ENCODE measurements at regions not wholly inside any gene's neighbourhood (a gene's known extent, or its start where the extent isn't known, plus 50 kb on each side); places are given as distances from the start of the nearest gene placed in this dataset.
A peak's percentile ranks its signal among the peaks of the same experiment; 100 is the strongest.
"Not testable (repeated sequence)": the region's sequence is repeated elsewhere in the genome, so short reads cannot be mapped to it uniquely, and the experiment has no call there.

- H3K36me3 ChIP-seq (ENCODE audit: control insufficient read depth in 1 of 2, insufficient read depth in 2 of 2, low read length in 1 of 2): no peaks in the 10 kb centered on the region
- intact Hi-C loops (cut with DNase I): loop anchor here in 1 of 2 donors (10.0 kb wide), 1 partner anchor 181 kb away; no protein-coding TSS in a partner anchor
- ATAC-seq (ENCODE audit: low FRiP score) (no peak), DNase-seq (no peak)
- H3K4me3 ChIP-seq (ENCODE audit: low read length in 2 of 2): no peak overlapping the region
- H3K27me3 ChIP-seq (ENCODE audit: control insufficient read depth in 1 of 2, insufficient read depth in 2 of 2, low read length in 1 of 2): no peaks in the 10 kb centered on the region
- peaks cover 3 to 6% of the 10 kb centered on the region in 2 donors for H3K4me1 ChIP-seq (ENCODE audit: control insufficient read depth in 1 of 2, insufficient read depth in 2 of 2, low read length in 2 of 2)
- peak overlapping the region in 1 of 2 donors; percentile 73 for H3K27ac ChIP-seq (ENCODE audit: low read depth in 1 of 2, low read length in 2 of 2)
- H3K9me3 ChIP-seq (ENCODE audit: control insufficient read depth, low read length): no peaks in the 10 kb centered on the region
- 41 to 44% methylated on average over 2 of the region's 2 CpGs for WGBS, 2 donors
These were observed 303.1 kb downstream of the CTH start for GRCh38 chr1:70714149-70714548.

DNA sequence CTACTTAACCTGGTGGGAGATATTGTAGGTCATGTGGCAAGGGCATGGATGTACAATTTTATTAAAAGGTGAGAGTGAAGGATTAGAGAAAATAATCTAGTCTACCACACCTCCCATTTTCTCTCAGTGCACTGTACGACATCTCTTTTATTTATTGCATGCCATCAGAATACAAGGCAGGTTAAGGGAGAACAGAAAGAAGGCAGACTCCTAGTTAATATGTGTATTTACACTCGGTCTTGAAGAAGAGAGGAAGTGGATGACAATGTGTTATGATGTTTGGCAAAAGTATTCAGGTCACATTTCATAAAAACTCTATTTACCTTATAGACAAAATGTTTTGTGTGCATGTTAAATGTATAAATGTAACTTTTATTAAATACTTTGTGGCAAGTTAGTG, 306.1 kb downstream of the CTH start:
- Histone ChIP-seq H3K9me3 (ENCODE audit: control insufficient read depth, low read length) (no peaks in the 10 kb centered on the region), H3K4me3 (ENCODE audit: low read length in 2 of 2) (no peak overlapping the region), H3K4me1 (ENCODE audit: control insufficient read depth in 1 of 2, insufficient read depth in 2 of 2, low read length in 2 of 2) (peaks cover 3 to 12% of the 10 kb centered on the region in 2 donors), H3K36me3 (ENCODE audit: control insufficient read depth in 1 of 2, insufficient read depth in 2 of 2, low read length in 1 of 2) (no peaks in the 10 kb centered on the region), H3K27me3 (ENCODE audit: control insufficient read depth in 1 of 2, insufficient read depth in 2 of 2, low read length in 1 of 2) (no peaks in the 10 kb centered on the region), H3K27ac (ENCODE audit: low read depth in 1 of 2, low read length in 2 of 2) (peak overlapping the region in 1 of 2 donors; percentile 28)
- intact Hi-C loops (cut with DNase I): loop anchor here in 1 of 2 donors (10.0 kb wide), 1 partner anchor 178 kb away; no protein-coding TSS in a partner anchor
- DNase-seq (no peak), ATAC-seq (ENCODE audit: low FRiP score) (no peak)
- WGBS, 2 donors: 53 to 67% methylated on average over 2 of the region's 2 CpGs

DNA sequence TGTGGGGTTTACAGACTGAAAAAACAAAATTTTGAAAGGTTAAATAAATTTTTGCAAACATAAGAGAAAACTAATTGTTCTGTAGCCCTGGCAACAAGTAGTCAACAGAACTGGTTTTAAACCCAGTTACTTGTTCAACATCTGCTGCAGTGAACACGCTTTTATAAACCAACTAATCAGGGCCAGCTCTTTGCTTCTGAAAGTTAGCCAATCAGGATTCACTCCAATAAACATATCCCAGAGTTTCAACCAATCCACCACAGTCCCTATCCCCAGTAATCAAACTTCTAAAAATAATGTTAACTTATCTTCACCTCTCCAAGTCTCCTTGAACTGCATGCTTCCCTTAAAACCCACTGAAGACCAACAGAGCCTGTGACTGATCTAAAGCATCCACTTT, 306.6 kb downstream of the CTH start:
- Histone ChIP-seq H3K4me3 (ENCODE audit: low read length in 2 of 2) (no peak overlapping the region), H3K9me3 (ENCODE audit: control insufficient read depth, low read length) (no peaks in the 10 kb centered on the region), H3K4me1 (ENCODE audit: control insufficient read depth in 1 of 2, insufficient read depth in 2 of 2, low read length in 2 of 2) (peaks cover 3 to 12% of the 10 kb centered on the region in 2 donors), H3K36me3 (ENCODE audit: control insufficient read depth in 1 of 2, insufficient read depth in 2 of 2, low read length in 1 of 2) (no peaks in the 10 kb centered on the region), H3K27ac (ENCODE audit: low read depth in 1 of 2, low read length in 2 of 2) (peak overlapping the region; percentile 43 to 54), H3K27me3 (ENCODE audit: control insufficient read depth in 1 of 2, insufficient read depth in 2 of 2, low read length in 1 of 2) (no peaks in the 10 kb centered on the region)
- intact Hi-C loops (cut with DNase I): loop anchor here in 1 of 2 donors (10.0 kb wide), 1 partner anchor 177 kb away; no protein-coding TSS in a partner anchor
- ATAC-seq (ENCODE audit: low FRiP score): no peak
- no peak for DNase-seq
- 0 to 12% methylated on average over 1 of the region's 1 CpG for WGBS, 2 donors

DNA sequence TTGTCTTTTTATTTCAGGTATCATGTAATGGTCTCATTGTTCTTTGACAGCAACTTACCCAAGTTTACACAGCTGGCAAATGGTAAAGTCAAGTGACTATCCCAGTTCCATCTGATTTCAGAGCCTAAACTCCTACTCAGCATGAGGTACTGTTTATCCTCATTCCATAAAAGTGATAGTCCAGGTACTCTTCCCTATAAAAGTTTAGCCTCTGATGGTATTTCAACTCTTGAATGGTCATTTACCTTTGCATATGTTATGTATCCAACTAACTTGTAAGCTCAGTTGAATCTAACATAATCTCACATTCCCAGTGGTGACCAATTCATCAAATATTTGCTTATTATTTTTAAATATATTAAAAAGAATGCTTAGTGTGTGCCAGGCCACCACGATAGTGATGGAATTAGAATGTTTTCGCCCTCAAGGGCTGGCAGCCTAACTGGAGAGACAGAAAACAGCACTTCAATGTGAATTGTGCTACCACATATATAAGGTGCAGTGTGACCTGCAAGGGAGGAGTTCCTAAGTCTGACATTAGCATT, 307.1 kb downstream of the CTH start:
- DNase-seq (no peak), ATAC-seq (ENCODE audit: low FRiP score) (no peak)
- H3K27ac ChIP-seq (ENCODE audit: low read depth in 1 of 2, low read length in 2 of 2): peak overlapping the region; percentile 43 to 54
- H3K36me3 ChIP-seq (ENCODE audit: control insufficient read depth in 1 of 2, insufficient read depth in 2 of 2, low read length in 1 of 2): no peaks in the 10 kb centered on the region
- H3K4me1 ChIP-seq (ENCODE audit: control insufficient read depth in 1 of 2, insufficient read depth in 2 of 2, low read length in 2 of 2): peaks cover 3 to 12% of the 10 kb centered on the region in 2 donors
- H3K27me3 ChIP-seq (ENCODE audit: control insufficient read depth in 1 of 2, insufficient read depth in 2 of 2, low read length in 1 of 2): no peaks in the 10 kb centered on the region
- intact Hi-C loops (cut with DNase I): loop anchor here in 1 of 2 donors (10.0 kb wide), 1 partner anchor 177 kb away; no protein-coding TSS in a partner anchor
- no peak overlapping the region for H3K4me3 ChIP-seq (ENCODE audit: low read length in 2 of 2)
- WGBS, 2 donors: 1 to 3% methylated on average over 2 of the region's 2 CpGs
- no peaks in the 10 kb centered on the region for H3K9me3 ChIP-seq (ENCODE audit: control insufficient read depth, low read length)

- ATAC-seq (ENCODE audit: low FRiP score): no peak
These were observed 308.1 kb downstream of the CTH start for GRCh38 chr1:70719154-70719553.

GRCh38 chr1:70720109-70720508, 309.0 kb downstream of the CTH start:
- Histone ChIP-seq H3K4me3 (ENCODE audit: low read length in 2 of 2) (no peak overlapping the region), H3K4me1 (ENCODE audit: control insufficient read depth in 1 of 2, insufficient read depth in 2 of 2, low read length in 2 of 2) (peaks cover 3 to 12% of the 10 kb centered on the region in 2 donors), H3K36me3 (ENCODE audit: control insufficient read depth in 1 of 2, insufficient read depth in 2 of 2, low read length in 1 of 2) (no peaks in the 10 kb centered on the region), H3K9me3 (ENCODE audit: control insufficient read depth, low read length) (no peaks in the 10 kb centered on the region), H3K27ac (ENCODE audit: low read depth in 1 of 2, low read length in 2 of 2) (no peak overlapping the region), H3K27me3 (ENCODE audit: control insufficient read depth in 1 of 2, insufficient read depth in 2 of 2, low read length in 1 of 2) (no peaks in the 10 kb centered on the region)
- ATAC-seq (ENCODE audit: low FRiP score): no peak
- intact Hi-C loops (cut with DNase I): no loop called here
- DNase-seq: no peak
- WGBS, 2 donors: 42 to 53% methylated on average over 1 of the region's 1 CpG

More at GRCh38 chr1:70719154-70719553, 308.1 kb downstream of the CTH start:
- peak overlapping the region in 1 of 2 donors; percentile 6 for H3K27ac ChIP-seq (ENCODE audit: low read depth in 1 of 2, low read length in 2 of 2)
- peaks cover 3 to 12% of the 10 kb centered on the region in 2 donors for H3K4me1 ChIP-seq (ENCODE audit: control insufficient read depth in 1 of 2, insufficient read depth in 2 of 2, low read length in 2 of 2)
- intact Hi-C loops (cut with DNase I): loop anchor here in 1 of 2 donors (10.0 kb wide), 1 partner anchor 176 kb away; no protein-coding TSS in a partner anchor
- no peak overlapping the region for H3K4me3 ChIP-seq (ENCODE audit: low read length in 2 of 2)
- WGBS, 2 donors: 2% methylated on average over 2 of the region's 2 CpGs
- H3K27me3 ChIP-seq (ENCODE audit: control insufficient read depth in 1 of 2, insufficient read depth in 2 of 2, low read length in 1 of 2): no peaks in the 10 kb centered on the region
- H3K36me3 ChIP-seq (ENCODE audit: control insufficient read depth in 1 of 2, insufficient read depth in 2 of 2, low read length in 1 of 2): no peaks in the 10 kb centered on the region
- DNase-seq: no peak
- H3K9me3 ChIP-seq (ENCODE audit: control insufficient read depth, low read length): no peaks in the 10 kb centered on the region

- no peak for DNase-seq
- H3K4me1 ChIP-seq (ENCODE audit: control insufficient read depth in 1 of 2, insufficient read depth in 2 of 2, low read length in 2 of 2): peaks cover 3 to 12% of the 10 kb centered on the region in 2 donors
- H3K36me3 ChIP-seq (ENCODE audit: control insufficient read depth in 1 of 2, insufficient read depth in 2 of 2, low read length in 1 of 2): no peaks in the 10 kb centered on the region
- intact Hi-C loops (cut with DNase I): no loop called here
- H3K4me3 ChIP-seq (ENCODE audit: low read length in 2 of 2): no peak overlapping the region
- no peaks in the 10 kb centered on the region for H3K9me3 ChIP-seq (ENCODE audit: control insufficient read depth, low read length)
- ATAC-seq (ENCODE audit: low FRiP score): no peak
- no peaks in the 10 kb centered on the region for H3K27me3 ChIP-seq (ENCODE audit: control insufficient read depth in 1 of 2, insufficient read depth in 2 of 2, low read length in 1 of 2)
- H3K27ac ChIP-seq (ENCODE audit: low read depth in 1 of 2, low read length in 2 of 2): no peak overlapping the region
- WGBS, 2 donors: 70 to 81% methylated on average over 1 of the region's 1 CpG
These were observed 309.5 kb downstream of the CTH start for GRCh38 chr1:70720521-70720920.

DNA sequence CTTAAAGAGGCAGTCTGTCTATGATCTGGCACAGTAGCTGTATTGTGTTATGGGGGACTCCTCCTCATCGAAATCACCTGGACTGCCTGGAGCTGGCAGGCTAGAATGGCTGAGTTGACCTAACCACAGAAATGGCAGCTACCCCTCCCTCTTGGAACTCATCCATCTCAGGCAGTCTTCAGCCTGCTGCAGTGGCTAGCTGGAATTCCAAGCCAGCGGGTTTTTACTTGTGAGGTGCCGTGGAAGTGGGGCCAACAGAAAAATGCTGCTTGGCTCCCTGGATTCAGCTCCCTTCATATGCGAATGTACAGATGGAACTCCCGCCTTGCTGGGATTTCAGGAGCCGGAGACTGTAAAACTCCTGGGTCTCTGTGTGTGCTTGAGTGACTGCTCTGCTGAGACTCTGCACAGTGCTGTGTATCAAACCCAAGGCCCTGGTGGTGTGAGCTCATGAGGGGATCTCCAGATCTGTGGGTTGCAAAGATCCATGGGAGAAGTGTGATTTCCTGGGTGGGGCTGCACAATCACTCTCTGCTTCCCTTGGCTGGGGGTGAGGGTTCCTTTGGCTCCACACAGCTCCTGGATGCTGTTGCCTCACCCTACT, 316.9 kb downstream of the CTH start:
- ATAC-seq (ENCODE audit: low FRiP score) (no peak), DNase-seq (no peak)
- H3K36me3 ChIP-seq (ENCODE audit: control insufficient read depth in 1 of 2, insufficient read depth in 2 of 2, low read length in 1 of 2): no peaks in the 10 kb centered on the region
- H3K27ac ChIP-seq (ENCODE audit: low read depth in 1 of 2, low read length in 2 of 2): no peak overlapping the region
- no peaks in the 10 kb centered on the region for H3K9me3 ChIP-seq (ENCODE audit: control insufficient read depth, low read length)
- WGBS, 2 donors: 67 to 70% methylated on average over 6 of the region's 6 CpGs
- no peaks in the 10 kb centered on the region for H3K27me3 ChIP-seq (ENCODE audit: control insufficient read depth in 1 of 2, insufficient read depth in 2 of 2, low read length in 1 of 2)
- no peak overlapping the region for H3K4me3 ChIP-seq (ENCODE audit: low read length in 2 of 2)
- intact Hi-C loops (cut with DNase I): no loop called here
- H3K4me1 ChIP-seq (ENCODE audit: control insufficient read depth in 1 of 2, insufficient read depth in 2 of 2, low read length in 2 of 2): no peaks in the 10 kb centered on the region

GRCh38 chr1:70736518-70736917, 311.1 kb downstream of the PTGER3 start:
- H3K36me3 ChIP-seq (ENCODE audit: control insufficient read depth in 1 of 2, insufficient read depth in 2 of 2, low read length in 1 of 2); DNase-seq; ATAC-seq (ENCODE audit: low FRiP score); H3K4me1 ChIP-seq (ENCODE audit: control insufficient read depth in 1 of 2, insufficient read depth in 2 of 2, low read length in 2 of 2); H3K4me3 ChIP-seq (ENCODE audit: low read length in 2 of 2); H3K9me3 ChIP-seq (ENCODE audit: control insufficient read depth, low read length); H3K27me3 ChIP-seq (ENCODE audit: control insufficient read depth in 1 of 2, insufficient read depth in 2 of 2, low read length in 1 of 2); H3K27ac ChIP-seq (ENCODE audit: low read depth in 1 of 2, low read length in 2 of 2); intact Hi-C loops (cut with DNase I): not testable (repeated sequence)
- whole genome bisulfite sequencing, 2 donors: 67 to 94% methylated on average over 3 to 5 of the region's 6 CpGs

Data from aorta (tissue), 5 donors.